ENCODE measurements at regions not wholly inside any gene's neighbourhood (a gene's known extent, or its start where the extent isn't known, plus 50 kb on each side); places are given as distances from the start of the nearest gene placed in this dataset.

GRCh38 chr3:159534496-159534895 is 454.1 kb upstream of the IL12A start:
- H3K4me1 ChIP-seq (ENCODE audit: control insufficient read depth in 5 of 5, insufficient read depth in 5 of 5, low read length in 5 of 5) = no peaks in the 10 kb centered on the region
- DNase-seq (no peak), ATAC-seq (ENCODE audit: insufficient read depth, low FRiP score) (no peak)
- H3K27me3 ChIP-seq (ENCODE audit: control insufficient read depth in 3 of 3, insufficient read depth in 3 of 3, low read length in 2 of 3) = no peaks in the 10 kb centered on the region
- H3K27ac ChIP-seq (ENCODE audit: low read depth in 1 of 2, low read length in 1 of 2) = no peak overlapping the region
- H3K36me3 ChIP-seq (ENCODE audit: control insufficient read depth in 4 of 4, insufficient read depth in 4 of 4, low read length in 4 of 4) = no peaks in the 10 kb centered on the region
- no peak overlapping the region for H3K4me3 ChIP-seq
- no peaks in the 10 kb centered on the region for H3K9me3 ChIP-seq (ENCODE audit: control insufficient read depth in 4 of 4, insufficient read depth in 3 of 4, low read length in 3 of 4)
- H3K9ac ChIP-seq (ENCODE audit: insufficient read depth in 1 of 2, low read length in 2 of 2) = no peak overlapping the region
- TF ChIP-seq, protein P1, sequence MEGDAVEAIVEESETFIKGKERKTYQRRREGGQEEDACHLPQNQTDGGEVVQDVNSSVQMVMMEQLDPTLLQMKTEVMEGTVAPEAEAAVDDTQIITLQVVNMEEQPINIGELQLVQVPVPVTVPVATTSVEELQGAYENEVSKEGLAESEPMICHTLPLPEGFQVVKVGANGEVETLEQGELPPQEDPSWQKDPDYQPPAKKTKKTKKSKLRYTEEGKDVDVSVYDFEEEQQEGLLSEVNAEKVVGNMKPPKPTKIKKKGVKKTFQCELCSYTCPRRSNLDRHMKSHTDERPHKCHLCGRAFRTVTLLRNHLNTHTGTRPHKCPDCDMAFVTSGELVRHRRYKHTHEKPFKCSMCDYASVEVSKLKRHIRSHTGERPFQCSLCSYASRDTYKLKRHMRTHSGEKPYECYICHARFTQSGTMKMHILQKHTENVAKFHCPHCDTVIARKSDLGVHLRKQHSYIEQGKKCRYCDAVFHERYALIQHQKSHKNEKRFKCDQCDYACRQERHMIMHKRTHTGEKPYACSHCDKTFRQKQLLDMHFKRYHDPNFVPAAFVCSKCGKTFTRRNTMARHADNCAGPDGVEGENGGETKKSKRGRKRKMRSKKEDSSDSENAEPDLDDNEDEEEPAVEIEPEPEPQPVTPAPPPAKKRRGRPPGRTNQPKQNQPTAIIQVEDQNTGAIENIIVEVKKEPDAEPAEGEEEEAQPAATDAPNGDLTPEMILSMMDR (IDR thresholded peaks at IDR 0.05; ENCODE audit: control extremely low read depth, extremely low read depth) = no peak
- 41 to 70% methylated on average over 3 of the region's 3 CpGs for WGBS, 2 donors

- ATAC-seq (ENCODE audit: insufficient read depth, low FRiP score) = no peak
- Histone ChIP-seq H3K4me1 (ENCODE audit: control insufficient read depth in 5 of 5, insufficient read depth in 5 of 5, low read length in 5 of 5) (no peaks in the 10 kb centered on the region), H3K36me3 (ENCODE audit: control insufficient read depth in 4 of 4, insufficient read depth in 4 of 4, low read length in 4 of 4) (no peaks in the 10 kb centered on the region), H3K4me3 (no peak overlapping the region), H3K9me3 (ENCODE audit: control insufficient read depth in 4 of 4, insufficient read depth in 3 of 4, low read length in 3 of 4) (no peaks in the 10 kb centered on the region), H3K27me3 (ENCODE audit: control insufficient read depth in 3 of 3, insufficient read depth in 3 of 3, low read length in 2 of 3) (no peaks in the 10 kb centered on the region), H3K9ac (ENCODE audit: insufficient read depth in 1 of 2, low read length in 2 of 2) (no peak overlapping the region), H3K27ac (ENCODE audit: low read depth in 1 of 2, low read length in 1 of 2) (no peak overlapping the region)
- WGBS, 2 donors = 96 to 97% methylated on average over 1 of the region's 1 CpG
- no peak for DNase-seq
- TF ChIP-seq, protein P1 (IDR thresholded peaks at IDR 0.05; ENCODE audit: control extremely low read depth, extremely low read depth) = no peak
These were observed 451.8 kb upstream of the IL12A start for GRCh38 chr3:159536876-159537275.

DNA sequence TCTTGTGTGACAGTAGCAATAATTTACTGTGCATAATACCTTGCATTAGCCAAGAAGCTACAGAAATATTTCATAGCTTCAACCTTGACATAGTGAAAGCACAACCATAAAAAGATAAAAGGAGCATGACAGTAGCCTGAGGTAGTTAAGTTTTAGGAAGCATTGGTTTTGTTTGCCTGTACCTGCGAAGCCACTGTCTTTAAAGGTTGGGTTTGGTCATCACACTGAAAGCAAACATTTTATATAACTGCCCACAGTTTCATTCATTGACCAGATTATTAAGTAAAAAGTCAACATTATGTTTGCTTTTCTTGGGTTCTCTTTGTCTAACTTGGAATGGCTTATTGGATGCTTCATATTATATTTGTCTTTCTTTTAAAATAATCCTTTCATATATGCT is 450.1 kb upstream of the IL12A start:
- H3K9me3 ChIP-seq (ENCODE audit: control insufficient read depth in 4 of 4, insufficient read depth in 3 of 4, low read length in 3 of 4) = no peaks in the 10 kb centered on the region
- H3K4me3 ChIP-seq = no peak overlapping the region
- DNase-seq (no peak), ATAC-seq (ENCODE audit: insufficient read depth, low FRiP score) (no peak)
- 82 to 89% methylated on average over 1 of the region's 1 CpG for WGBS, 2 donors
- H3K9ac ChIP-seq (ENCODE audit: insufficient read depth in 1 of 2, low read length in 2 of 2) = no peak overlapping the region
- H3K4me1 ChIP-seq (ENCODE audit: control insufficient read depth in 5 of 5, insufficient read depth in 5 of 5, low read length in 5 of 5) = no peaks in the 10 kb centered on the region
- no peaks in the 10 kb centered on the region for H3K27me3 ChIP-seq (ENCODE audit: control insufficient read depth in 3 of 3, insufficient read depth in 3 of 3, low read length in 2 of 3)
- H3K36me3 ChIP-seq (ENCODE audit: control insufficient read depth in 4 of 4, insufficient read depth in 4 of 4, low read length in 4 of 4) = no peaks in the 10 kb centered on the region
- TF ChIP-seq, protein P1 (IDR thresholded peaks at IDR 0.05; ENCODE audit: control extremely low read depth, extremely low read depth) = no peak
- H3K27ac ChIP-seq (ENCODE audit: low read depth in 1 of 2, low read length in 1 of 2) = no peak overlapping the region

DNA sequence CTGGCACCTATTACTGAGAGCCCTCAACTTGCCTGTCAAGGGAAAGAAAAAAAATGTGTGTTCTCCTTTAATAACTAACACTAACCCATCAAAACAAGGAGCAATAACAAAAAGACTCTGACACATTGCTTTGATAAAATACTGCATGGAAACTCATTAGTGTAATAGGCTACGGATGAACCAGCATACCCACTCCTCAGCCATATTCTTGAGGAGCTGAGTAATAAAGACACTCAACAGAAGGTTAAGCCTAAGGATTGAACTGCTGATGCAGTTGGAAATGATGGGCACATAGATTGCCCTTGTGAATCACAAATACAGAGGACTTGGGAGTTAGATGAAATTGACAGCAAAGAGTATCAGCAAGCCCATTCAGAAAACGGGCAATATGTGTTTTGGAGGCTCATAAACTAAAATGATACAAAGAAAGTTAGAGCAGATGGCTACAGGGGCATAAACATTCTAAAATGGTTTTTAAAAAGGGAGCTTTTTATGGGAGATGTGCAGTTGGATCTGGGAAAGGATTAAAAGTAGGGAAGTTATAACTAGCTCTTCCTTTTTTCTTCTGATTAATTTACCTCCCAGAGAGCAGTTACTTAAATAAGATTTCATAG is 447.6 kb upstream of the IL12A start:
- WGBS, 2 donors = 70 to 78% methylated on average over 2 of the region's 2 CpGs
- Histone ChIP-seq H3K27ac (ENCODE audit: low read depth in 1 of 2, low read length in 1 of 2) (no peak overlapping the region), H3K4me1 (ENCODE audit: control insufficient read depth in 5 of 5, insufficient read depth in 5 of 5, low read length in 5 of 5) (no peaks in the 10 kb centered on the region), H3K27me3 (ENCODE audit: control insufficient read depth in 3 of 3, insufficient read depth in 3 of 3, low read length in 2 of 3) (no peaks in the 10 kb centered on the region), H3K4me3 (no peak overlapping the region), H3K36me3 (ENCODE audit: control insufficient read depth in 4 of 4, insufficient read depth in 4 of 4, low read length in 4 of 4) (no peaks in the 10 kb centered on the region), H3K9ac (ENCODE audit: insufficient read depth in 1 of 2, low read length in 2 of 2) (no peak overlapping the region), H3K9me3 (ENCODE audit: control insufficient read depth in 4 of 4, insufficient read depth in 3 of 4, low read length in 3 of 4) (no peaks in the 10 kb centered on the region)
- DNase-seq (no peak), ATAC-seq (ENCODE audit: insufficient read depth, low FRiP score) (no peak)
- TF ChIP-seq, protein P1 (IDR thresholded peaks at IDR 0.05; ENCODE audit: control extremely low read depth, extremely low read depth) = no peak
